ENCODE measurements at regions not wholly inside any gene's neighbourhood (a gene's known extent, or its start where the extent isn't known, plus 50 kb on each side); places are given as distances from the start of the nearest gene placed in this dataset.

- TF ChIP-seq, protein P1, sequence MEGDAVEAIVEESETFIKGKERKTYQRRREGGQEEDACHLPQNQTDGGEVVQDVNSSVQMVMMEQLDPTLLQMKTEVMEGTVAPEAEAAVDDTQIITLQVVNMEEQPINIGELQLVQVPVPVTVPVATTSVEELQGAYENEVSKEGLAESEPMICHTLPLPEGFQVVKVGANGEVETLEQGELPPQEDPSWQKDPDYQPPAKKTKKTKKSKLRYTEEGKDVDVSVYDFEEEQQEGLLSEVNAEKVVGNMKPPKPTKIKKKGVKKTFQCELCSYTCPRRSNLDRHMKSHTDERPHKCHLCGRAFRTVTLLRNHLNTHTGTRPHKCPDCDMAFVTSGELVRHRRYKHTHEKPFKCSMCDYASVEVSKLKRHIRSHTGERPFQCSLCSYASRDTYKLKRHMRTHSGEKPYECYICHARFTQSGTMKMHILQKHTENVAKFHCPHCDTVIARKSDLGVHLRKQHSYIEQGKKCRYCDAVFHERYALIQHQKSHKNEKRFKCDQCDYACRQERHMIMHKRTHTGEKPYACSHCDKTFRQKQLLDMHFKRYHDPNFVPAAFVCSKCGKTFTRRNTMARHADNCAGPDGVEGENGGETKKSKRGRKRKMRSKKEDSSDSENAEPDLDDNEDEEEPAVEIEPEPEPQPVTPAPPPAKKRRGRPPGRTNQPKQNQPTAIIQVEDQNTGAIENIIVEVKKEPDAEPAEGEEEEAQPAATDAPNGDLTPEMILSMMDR (IDR thresholded peaks at IDR 0.05; ENCODE audit: low read depth, low read length, poor library complexity, severe bottlenecking): no peak
- TF ChIP-seq EZH2phosphoT487 (IDR thresholded peaks at IDR 0.05; ENCODE audit: borderline replicate concordance, low read length): no peak
These were observed 304.6 kb upstream of the CDH11 start for GRCh38 chr16:65426484-65426883.

Data from DOHH2 (cell line).